ENCODE measurements at regions not wholly inside any gene's neighbourhood (a gene's known extent, or its start where the extent isn't known, plus 50 kb on each side); places are given as distances from the start of the nearest gene placed in this dataset.

DNA sequence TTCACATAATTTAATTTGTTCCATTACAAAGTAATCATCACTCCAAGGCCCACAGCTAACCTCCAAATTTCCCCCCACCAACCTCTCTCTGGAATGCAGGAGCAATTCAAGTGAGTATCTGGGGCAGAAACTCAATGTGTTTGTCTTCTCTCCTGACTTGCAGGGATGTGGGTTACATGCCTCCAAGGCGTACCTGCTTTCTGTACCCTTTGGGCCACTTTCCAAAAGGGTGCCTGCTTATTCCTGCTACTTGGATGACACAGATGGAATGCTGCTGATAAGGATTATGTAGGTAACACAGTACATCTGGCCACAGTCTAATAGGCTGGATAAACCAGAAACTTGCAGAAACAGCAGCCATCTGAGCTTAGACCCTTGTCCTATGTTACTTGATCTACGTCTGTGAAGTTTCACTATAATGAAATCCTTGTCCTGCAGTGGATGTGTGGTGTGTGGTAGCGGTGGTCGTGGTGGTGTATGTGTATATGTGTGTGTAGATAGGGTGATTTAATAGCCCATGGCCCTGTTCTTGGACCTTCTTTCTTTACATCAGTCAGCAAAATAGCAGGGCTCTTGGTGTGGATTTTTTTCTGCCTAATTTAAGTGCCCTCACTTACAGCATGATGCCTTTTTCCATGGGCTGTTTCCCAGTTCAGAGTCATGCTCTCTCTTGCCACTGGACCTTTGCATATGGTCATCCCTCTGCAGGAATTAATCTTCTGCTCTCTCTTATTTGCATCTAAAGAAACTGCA is 175.9 kb downstream of the ZDHHC21 start:
- no peak for DNase-seq

DNA sequence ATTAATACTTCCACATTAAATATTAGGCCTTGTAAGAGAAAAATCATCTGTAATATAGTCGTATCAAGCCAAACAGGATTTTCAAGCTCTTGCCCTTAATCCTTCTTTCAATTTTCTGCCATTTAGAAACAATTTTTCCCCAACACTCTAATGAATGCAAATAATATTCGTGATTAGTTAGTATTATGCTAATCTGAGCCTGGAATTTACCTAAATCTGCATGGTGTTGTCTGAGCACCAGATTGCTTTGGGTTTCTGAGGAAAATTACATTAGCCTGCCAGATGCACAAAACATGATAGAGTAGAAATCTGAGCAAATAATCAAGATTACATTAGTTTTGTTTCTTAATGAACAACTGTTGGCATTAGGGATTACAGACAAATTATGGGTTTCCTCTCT is 176.6 kb downstream of the ZDHHC21 start:
- DNase-seq, result no peak

DNA sequence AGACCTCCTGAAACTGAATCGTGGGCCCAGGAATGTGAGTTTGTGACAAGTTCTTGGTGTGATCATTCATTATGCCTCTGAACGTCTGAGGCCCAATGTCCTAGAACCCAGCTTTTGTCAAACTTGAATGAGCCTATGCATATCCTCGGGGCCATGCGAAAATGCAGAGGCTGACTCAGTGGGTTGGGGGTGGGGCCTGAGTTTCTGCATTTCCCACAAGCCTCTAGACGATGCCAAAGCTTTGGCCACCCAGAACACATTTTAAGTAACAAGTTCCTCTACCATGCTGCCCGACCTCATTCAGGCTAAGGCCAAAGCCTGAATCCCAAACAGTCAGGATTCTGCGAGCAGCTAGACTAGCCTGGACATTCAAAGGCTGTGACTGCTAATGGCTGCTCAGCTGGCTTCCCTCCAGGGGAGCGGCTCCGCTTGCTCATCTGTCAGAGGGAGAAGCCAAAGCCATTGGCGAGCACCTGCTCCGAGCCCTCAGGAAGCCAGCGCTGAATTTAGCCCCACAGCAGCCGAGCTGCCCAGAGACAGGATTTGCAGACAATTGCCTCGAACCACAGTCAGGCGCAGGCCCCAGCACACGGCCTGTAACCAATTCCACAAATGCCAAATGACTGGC is 177.5 kb downstream of the ZDHHC21 start:
- no peak for DNase-seq

DNA sequence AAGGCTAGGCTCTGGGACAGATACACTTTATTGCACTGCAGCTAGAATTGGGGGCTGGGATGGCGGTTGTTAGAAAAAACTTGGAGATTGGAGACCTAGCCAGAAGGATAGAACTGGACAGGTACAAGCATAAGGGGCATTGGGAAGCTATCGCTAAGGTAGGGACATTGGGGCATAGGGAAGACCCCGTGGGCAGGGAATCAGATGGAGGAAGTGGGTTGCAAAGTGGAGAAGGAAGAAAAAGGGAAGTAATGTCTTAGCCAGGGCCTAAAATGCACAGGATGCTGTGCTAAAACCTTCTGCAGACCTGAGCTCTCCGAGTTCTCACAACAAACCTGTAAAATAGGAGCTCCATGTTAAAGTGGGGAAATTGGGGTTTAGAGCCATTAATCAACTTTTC is 178.2 kb downstream of the ZDHHC21 start:
- DNase-seq, result no peak

DNA sequence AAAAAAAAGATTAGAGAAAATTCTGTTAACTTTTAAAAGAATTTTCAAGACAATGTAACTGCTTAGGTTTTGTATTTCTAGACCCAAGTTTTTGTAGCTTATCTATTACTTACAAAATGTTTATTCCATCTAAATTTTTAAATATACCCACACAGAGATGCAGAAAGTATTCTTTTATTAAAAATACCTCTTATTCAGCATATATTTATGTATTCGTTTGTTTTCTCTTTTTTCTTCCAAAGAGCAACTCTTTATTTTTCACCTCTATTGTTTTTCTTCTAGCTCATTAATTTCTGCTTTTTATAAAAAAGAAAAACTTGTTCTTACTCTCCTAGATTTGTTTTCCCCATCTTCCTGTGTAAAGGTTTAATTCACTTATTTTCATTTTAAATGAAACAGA is 180.3 kb downstream of the ZDHHC21 start:
- no peak for DNase-seq

DNA sequence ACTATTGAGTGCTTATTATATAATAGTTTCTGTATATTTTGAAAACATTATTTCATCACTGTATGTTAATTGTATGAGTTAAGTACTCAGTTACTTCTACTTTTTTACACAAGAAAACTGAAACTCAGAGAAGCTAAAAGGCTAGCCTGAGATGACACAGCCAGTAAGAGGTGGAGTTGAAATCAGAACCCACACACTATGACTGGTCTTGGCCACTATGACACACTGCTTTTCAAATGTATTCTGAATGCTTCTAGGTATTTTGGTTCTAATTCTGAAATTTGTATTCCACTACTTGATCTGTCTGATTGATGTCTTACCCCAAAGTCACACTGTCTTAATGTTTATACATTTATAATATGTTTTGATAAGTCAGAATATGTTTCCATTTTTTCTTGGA is 181.8 kb downstream of the ZDHHC21 start:
- DNase-seq, result no peak

DNA sequence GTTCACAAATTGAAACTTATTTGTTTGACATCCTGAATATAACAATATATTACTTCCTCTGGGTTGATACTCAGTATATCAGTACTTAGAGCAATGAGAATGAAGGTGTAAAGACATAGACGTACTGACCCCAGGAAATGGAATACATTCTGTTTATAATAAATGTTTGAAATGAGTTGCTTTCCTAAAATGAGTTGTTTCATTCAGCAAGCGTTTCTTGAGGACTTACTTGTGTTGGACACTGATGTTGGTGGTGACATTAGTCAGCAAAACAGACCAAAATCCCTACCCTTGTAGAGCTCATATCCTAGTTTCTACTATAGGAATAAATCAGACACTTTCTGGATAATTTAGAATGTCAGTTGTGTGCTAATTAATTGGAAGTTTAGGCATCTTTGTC is 184.3 kb downstream of the ZDHHC21 start:
- DNase-seq, result no peak

DNA sequence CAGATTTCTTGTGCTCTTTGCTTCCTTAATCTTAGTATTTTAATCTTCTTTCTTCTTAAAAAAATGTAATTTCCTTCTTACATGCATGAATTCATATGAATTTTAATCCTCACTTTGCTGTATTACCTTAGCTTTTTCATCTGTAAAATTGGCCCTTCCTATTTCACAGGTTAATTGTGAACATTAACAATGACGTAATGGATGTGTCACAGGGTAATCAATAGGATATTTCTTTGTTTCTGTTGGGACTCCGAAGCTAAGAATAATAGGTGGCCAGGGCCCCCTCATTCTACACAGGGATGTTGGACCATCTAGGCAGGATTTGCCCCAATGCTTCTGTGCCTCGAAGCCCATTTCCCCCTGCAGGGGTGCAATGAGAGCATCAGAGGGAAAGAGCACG is 187.4 kb upstream of the NFIB start:
- DNase-seq, result no peak

DNA sequence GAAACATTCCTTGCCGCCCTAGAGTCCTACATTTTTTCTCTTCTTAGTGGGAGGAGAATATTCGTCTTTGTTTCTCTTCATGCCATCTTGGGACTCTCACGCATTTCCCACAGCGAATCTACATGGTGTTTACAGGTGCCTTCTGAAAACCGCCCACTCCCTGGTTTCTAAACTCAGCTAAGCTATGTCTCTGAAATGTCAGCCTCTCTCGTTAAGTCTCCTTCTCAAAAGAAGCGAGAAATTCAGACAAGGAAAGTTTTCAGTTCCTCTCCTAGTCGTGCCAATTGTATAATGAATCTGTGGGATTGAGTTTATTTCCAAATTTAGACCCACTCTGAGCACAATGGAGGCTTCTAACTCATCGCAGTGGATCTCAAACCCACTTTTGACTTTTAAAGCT is 186.8 kb upstream of the NFIB start:
- no peak for DNase-seq

DNA sequence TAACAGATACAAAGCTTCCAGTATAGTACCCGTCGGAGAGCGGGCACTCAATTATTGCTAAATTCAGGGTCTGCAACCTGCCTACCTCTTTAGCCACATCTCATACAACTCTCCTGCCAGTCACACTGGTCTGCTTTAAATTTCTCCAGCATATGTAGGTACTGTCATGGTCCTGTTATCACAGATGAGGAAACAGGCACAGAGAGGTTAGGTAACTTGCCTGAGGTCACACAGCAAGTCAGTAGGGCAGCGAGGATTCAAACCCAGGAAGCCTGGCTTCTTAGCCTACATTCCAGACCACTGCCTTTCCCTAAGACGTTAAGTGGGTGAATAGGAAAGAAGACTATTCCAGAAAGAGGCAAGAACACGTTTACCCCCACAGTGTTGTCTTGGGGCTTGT is 186.0 kb upstream of the NFIB start:
- no peak for DNase-seq

DNA sequence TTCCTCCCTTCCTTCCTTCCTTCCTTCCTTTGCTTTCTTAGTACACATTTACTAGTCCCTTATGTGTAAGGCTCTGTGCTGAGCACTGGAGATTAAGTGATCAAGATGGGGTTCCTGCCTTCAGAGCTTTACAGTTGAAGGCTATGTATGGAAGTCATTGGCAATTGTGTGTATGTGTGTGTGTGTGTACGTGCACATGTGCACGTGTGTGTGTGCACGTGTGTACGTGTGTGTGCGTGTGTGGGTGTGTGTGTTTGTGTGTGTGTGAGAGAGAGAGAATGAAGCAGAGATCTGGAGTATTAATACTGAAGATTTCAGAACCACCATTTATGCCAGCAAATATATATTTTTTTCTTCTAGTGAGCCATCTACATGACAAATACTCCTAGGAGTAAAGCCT is 184.9 kb upstream of the NFIB start:
- no peak for DNase-seq

DNA sequence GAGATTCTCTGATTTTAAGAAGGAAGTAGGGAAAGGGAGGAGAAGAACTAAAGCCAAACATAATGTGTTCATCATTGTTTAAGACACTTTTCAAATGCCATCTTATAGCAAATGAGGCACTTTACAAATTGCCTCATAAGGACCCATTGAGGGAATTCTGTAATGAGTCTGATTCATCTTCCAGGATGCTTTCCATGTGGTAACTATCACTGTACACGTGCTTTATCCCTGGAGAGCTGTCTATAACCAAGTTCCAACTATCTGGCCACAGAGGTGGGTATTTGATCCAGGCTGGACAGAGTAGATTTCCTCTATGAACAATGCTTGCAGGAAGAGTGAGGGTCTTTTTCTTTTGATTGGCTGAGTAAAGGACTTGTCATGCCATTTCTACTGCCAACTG is 183.5 kb upstream of the NFIB start:
- no peak for DNase-seq

DNA sequence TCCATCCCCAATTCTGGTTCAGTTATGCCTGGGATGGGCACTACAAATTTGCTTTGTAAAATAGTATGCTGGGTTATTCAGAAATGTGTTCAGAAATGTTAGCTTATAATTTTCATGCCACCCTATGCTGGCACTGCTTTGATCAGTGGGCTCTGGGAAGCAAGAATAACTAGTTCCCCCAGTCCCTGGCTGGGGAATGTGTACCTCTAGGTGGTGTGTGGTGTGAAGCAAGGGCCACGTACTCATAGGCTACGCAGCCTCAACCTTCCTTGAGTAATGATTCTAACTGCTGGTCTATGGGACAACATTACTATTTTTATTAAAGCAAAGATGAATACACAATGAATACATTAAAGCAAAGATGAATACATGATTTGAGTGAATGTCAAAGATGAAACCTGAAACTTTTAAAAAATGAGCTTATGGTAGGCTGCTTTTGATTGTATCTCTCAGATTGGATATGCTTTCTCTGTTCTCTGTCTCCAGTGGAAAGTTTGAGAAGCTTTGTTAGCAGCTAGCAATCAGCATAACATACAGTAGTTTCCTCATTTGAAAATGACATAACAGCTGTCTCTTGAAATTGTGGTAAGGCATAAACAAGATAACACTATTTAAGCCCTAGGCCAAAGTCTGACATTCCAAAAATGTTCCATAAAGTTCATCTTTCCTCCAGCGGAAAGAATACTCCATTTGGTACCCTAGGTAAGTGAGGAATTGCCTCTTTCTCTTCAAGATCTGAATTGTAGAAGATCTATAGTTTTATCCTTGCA is 174.7 kb upstream of the NFIB start:
- no peak for DNase-seq

DNA sequence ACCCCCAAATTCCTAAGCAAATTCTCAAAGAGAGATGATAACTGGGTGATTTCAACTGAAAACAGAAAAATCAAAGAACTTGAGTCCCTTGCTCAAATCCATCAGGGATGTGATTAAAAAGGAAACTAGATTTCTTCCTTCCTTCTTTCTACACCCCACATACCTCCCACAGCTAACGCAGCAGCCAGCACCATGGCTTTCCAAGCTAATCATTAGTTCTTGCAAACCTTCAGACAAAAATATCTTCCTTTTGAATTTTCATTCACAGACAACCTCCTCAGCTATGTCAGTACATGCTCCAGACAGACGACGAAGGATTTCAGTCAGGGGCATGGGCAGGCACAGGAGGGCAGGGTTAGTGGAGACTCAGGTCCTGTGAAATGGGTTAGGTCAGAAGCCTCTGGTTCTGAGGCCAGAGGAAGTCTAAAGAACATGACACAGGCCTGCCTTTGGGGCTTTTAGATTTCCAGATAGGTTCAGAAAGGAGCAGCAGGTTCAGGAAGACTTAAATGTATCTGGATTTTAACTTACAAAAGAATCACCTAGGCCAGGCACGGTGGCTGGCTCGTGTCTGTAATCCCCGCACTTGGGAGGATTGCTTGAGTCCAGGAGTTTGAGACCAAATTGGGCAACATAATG is 173.7 kb upstream of the NFIB start:
- DNase-seq, result no peak

DNA sequence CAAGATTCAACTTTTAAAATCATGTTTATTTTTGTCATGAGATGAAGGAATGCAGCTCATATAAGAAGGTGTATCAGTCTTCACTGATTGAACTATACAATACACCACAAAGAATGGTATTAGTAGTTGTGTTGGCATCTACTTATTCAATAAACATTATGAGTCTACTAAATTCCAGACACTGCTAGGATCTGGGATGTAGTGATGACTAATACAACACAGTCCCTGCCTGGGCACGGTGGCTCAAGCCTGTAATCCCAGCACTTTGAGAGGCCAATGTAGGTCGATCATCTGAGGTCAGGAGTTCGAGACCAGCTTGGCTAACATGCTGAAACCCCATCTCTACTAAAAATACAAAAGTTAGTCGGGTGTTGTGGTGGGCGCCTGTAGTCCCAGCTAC is 171.4 kb upstream of the NFIB start:
- no peak for DNase-seq

DNA sequence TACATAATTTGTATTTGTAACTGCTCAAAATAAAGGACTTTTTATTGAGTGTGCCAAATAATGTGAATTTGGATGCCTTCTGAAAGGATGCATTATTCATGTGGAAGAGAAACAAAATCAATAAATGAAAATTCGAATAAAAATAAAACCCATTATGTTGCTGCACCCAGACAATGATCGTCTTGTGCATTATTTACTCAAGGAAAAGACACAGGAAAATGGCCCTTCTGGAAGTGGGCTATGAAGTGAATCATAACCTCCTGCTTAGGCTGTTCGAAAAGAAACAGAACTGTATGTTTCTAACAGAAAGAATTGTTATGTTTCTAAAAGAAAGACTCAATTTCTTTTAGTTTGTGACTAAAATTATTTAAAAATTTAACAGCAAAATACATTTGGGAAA is 168.9 kb upstream of the NFIB start:
- no peak for DNase-seq

DNA sequence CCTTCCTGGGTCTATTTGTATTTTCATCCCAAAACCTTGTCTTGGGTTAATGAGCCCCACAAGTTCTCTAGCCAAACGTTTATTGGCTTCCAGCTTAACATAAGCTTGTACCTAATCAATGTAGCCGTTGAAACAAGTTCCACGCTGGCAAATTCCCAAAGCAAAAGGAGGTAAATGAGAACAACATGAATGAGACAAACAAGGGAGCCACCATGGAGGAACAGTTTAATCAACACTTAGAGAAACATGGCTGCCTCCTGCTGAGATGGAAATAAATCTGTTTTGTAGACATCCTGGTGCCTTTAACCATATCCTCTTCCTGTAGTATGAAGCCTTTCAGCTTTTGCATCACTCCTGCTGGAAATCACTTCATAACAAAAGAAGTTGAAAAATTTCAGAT is 166.6 kb upstream of the NFIB start:
- DNase-seq, result no peak

DNA sequence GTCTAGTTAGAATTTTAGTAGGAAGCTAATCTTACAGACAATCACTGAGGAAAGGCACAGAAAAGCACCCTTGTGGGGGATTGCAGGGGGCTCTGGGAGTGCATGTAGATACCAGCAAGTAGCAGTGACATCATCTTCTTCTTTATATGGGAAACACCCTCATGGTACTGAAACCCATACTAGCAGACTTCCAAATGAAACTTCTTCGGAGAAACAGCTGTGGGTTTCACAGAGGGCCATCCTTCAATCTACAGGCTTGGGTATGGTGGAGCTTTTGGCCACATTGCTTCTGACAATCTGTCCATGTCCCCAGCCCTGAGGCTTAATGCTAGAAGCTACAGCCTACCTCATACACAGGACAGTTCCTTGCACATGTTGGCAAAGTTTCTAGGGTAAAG is 165.2 kb upstream of the NFIB start:
- no peak for DNase-seq

DNA sequence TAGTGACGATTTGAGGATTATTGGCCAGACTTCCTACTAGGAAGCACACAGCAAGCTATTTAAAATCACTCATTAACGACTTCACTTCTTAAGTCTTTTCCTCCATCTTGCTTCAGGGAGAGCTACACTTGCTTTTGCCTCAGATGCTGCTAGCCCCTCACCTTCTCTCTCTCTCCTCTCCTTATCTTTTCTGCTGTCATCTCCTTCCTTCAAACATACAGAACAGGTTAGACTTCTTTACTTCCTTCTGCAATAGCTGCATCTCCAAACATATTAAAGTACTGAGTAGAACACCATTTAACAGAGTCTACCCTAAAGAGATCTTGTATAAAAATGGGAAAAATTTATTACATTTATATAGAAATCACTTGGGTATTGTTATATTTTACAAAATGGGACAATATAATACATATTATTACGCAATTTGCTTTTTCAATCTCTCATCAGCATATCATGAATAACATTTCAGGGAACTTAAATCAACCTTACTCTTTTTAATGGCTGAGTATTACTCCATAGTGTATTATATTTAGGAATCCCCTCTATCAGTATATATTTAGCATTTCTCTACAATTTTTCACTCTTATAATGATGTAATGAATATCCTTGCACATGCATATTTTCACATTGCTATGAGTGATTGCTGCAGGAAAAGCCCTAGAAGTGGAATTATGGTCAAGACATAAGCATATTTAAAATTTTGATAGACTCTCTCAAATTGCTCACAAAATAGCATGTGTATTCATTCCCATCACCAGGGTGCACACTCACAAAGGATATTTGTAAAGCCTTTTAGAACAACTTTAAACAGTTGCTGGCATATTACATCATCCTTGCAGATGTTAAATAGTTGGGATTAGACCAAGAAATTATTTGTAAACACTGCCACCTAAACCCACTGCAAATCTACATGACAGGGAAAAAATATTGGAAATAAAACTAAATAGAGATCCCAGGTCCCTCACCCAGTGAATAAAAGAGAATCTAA is 164.5 kb upstream of the NFIB start:
- DNase-seq, result no peak

DNA sequence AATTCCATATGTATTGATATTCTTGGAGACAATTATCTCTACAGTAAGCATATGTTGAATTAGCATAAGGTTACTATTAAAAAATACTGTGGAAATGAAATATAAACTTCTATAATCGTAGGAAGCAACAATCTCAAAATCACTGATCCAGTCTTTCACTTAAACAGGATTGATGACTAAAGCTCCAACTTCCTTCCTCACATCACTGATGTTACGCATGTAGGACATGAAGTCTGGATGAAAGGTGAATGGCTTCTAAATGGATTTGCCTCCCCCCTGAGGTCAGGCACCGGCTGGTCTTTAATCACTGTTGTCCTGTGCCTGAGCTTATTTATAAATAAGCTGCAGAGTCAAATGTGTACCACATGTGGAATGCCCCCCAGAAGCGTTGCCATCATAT is 157.1 kb upstream of the NFIB start:
- no peak for DNase-seq

DNA sequence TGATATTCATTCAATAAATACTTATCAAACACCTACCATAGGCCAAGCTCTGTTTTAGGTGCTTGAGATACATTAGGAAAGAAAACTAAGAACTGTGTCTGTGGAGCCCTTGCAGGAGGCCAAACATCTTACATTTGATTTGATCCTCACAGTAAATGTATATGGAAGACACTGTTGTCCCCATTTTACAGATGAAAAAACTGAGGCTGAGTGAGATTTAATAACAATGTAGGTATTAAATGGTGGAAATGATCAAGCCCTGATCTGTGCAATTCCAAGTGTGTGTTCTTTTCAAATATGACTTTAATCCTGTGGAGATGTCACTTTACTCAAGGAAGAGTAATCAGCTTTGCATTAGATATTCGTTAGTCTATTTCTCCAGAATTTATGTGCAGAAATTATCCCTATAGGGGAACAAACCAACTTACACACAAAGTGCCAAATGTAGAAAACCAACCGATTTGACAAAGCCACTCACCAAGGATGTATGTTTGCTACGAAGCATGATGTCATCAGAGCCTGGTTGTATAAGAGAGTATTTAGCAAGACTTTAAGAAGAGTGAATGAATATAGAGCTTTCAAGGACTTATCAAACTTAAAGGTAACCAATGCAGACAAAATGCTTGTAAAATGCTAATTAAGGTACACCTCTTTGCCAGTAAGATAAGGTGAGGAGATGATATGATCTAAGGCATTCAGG is 153.9 kb upstream of the NFIB start:
- DNase-seq, result no peak

DNA sequence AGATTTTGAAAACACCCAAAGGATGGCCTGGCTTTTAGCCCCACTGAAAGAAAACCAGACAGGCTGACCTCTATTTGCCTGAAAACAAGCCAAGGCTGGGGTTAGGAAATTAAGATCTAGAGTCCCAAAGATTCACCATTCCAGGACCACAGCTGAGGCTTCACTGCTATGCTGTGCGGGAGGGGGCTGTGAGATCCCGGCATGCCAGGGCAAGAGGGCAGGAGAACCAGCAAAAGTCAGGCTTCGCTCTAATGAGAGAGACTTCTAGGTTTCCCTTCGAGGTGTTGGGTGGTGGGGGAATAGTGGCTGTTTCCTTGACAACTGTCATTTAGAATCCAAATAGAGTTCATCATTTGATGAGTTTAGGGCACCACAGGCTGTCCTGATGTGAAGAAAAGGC is 152.9 kb upstream of the NFIB start:
- DNase-seq, result no peak
